SH-SY5Y (cell line): ENCODE measurements at regions not wholly inside any gene's neighbourhood (a gene's known extent, or its start where the extent isn't known, plus 50 kb on each side); places are given as distances from the start of the nearest gene placed in this dataset.

Source experiments
- GATA2 ChIP-seq: IDR thresholded peaks from 2 replicates; pipeline ENCODE4 v1.6.1; 2011; ENCODE audit warnings: mild to moderate bottlenecking, low read depth, low read length
- GATA3 ChIP-seq: IDR thresholded peaks from 2 replicates; pipeline ENCODE4 v1.6.1; 2011; ENCODE audit warnings: low read depth, mild to moderate bottlenecking, low read length, moderate library complexity

DNA sequence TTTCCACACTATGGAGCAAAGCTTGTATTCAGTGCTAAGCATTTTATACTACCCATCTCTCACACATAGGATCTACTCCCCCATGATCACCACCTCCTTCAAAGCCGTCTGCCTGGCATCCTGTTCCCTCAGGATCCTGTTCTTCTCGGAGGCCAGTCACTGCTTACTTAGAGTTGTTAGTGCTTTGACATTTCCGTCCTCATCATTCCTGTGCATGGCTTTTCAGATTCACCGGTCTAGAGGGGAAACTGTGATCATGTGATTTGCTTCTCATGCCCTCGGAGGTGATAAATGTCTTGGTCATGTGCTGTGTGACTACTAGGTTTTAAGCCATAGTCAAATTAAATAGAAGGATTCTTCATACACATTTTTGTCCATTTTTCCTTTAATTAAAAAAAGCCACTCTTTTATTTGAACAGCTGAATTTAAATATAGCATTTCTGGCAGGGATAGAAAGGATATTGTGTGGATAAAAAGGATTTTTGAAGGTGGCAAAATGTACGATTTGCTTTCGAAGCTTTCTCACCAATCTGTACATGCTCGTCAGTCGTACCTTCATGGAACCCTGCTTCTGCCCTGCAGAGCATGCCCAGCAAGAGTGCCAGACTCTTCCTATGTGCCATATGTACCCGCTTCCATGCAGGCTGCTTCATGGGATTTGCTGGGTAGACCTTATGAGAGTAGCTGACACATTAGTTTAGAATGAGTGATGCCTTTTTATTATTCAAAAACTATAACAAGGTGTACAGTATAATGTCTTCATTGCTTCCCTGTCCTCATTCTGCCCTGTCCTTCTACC is 53.3 kb downstream of the BMAL2 start:
- no peak for TF ChIP-seq GATA2
- no peak for TF ChIP-seq GATA3
